Uterus (tissue), 3 donors: ENCODE measurements at regions not wholly inside any gene's neighbourhood (a gene's known extent, or its start where the extent isn't known, plus 50 kb on each side); places are given as distances from the start of the nearest gene placed in this dataset.
A peak's percentile ranks its signal among the peaks of the same experiment; 100 is the strongest.

ENCODE experiments used
- DNase-seq, 2 donors: peaks; one replicate each; pipeline ENCODE4 v3.0.0-alpha.2; 2019 to 2020
- H3K27ac ChIP-seq, 2 donors: fragments of 200-600 bp; sonication (generic); 1 replicate in 1 of 2; 2 replicates in 1 of 2; pipeline ENCODE4 v1.5.1; 2016 to 2018
- H3K27me3 ChIP-seq, 2 donors: fragments of 200-600 bp; sonication (generic); one replicate each; pipeline ENCODE4 v1.5.1; 2018 to 2019; ENCODE audit warnings: control low read depth in 1 of 2
- H3K36me3 ChIP-seq, 2 donors: fragments of 200-600 bp; sonication (generic); one replicate each; pipeline ENCODE4 v1.5.1; 2019; ENCODE audit warnings: control low read depth in 1 of 2
- H3K4me1 ChIP-seq, 2 donors: fragments of 200-600 bp; sonication (generic); one replicate each; pipeline ENCODE4 v1.5.1; 2018 to 2019; ENCODE audit warnings: control low read depth in 1 of 2
- H3K4me3 ChIP-seq, 2 donors: fragments of 200-600 bp; sonication (generic); 1 replicate in 1 of 2; 2 replicates in 1 of 2; pipeline ENCODE4 v1.5.1; 2018 to 2019; ENCODE audit warnings: mild to moderate bottlenecking in 1 of 2
- H3K9me3 ChIP-seq, 2 donors: fragments of 200-600 bp; sonication (generic); one replicate each; pipeline ENCODE4 v1.5.1; 2019; ENCODE audit warnings: control low read depth in 1 of 2
- POLR2A ChIP-seq, 2 donors: fragments of 450-650 bp; IDR thresholded peaks; one replicate each; pipeline ENCODE4 v1.6.1; 2016; ENCODE audit warnings: antibody characterized with exemption in 2 of 2, mild to moderate bottlenecking in 1 of 2, moderate library complexity in 1 of 2
- intact Hi-C: fragments of 100-400 bp; cut with DNase I; formaldehyde crosslinking; loops from one replicate; pipeline ENCODE4 v1.15.1; 2023; ENCODE audit warnings: low total_unique reads
- TF ChIP-seq, protein P1 (sequence below), 4 experiments: fragments of 200-600 bp in 2 of 4; fragments of 450-650 bp in 2 of 4; sonication (generic) in 2 of 4; IDR thresholded peaks; one replicate each; pipeline ENCODE4 v1.5.1; 2016 to 2019; ENCODE audit warnings: antibody characterized with exemption in 4 of 4, mild to moderate bottlenecking in 2 of 4, moderate library complexity in 1 of 4
- donor health status: DM: yes; HTN: yes; CAD: no.

DNA sequence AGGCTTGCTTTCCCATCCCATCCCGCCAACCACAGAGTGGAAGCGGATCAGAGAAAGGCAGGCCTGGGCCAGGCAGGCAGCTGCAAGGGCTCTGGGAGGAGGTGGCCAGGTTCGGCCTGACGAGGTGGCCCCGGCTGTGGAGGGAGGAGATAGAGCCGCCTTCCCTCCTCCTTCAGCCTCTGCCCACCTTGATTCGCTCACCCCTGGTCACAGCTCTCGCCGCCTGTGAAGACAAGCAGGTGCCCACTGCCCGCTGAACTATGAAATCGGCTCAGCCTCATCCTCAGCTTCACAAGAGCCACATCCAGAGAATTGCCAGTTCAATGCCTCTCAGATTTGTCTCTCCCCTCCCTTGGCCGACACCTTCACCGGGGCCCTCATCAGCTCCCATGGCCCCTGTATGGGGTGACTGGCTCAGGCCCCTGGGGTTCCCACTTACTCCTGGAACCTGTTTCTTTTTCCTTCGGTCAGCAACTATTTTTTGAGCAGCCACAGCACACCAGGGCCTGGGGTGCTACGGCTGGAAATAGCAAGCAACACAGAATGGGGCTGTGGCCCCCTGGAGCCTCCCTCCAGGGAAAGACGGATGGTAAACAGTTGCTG lies 80.0 kb upstream of the CHST15 start:
- no peaks in the 10 kb centered on the region for H3K4me1 ChIP-seq
- no peak overlapping the region for H3K4me3 ChIP-seq
- no peak overlapping the region for H3K27ac ChIP-seq
- no peak for DNase-seq
- no peaks in the 10 kb centered on the region for H3K36me3 ChIP-seq
- TF ChIP-seq, protein P1, sequence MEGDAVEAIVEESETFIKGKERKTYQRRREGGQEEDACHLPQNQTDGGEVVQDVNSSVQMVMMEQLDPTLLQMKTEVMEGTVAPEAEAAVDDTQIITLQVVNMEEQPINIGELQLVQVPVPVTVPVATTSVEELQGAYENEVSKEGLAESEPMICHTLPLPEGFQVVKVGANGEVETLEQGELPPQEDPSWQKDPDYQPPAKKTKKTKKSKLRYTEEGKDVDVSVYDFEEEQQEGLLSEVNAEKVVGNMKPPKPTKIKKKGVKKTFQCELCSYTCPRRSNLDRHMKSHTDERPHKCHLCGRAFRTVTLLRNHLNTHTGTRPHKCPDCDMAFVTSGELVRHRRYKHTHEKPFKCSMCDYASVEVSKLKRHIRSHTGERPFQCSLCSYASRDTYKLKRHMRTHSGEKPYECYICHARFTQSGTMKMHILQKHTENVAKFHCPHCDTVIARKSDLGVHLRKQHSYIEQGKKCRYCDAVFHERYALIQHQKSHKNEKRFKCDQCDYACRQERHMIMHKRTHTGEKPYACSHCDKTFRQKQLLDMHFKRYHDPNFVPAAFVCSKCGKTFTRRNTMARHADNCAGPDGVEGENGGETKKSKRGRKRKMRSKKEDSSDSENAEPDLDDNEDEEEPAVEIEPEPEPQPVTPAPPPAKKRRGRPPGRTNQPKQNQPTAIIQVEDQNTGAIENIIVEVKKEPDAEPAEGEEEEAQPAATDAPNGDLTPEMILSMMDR (IDR thresholded peaks at IDR 0.05): no peak
- no peak for TF ChIP-seq POLR2A (IDR thresholded peaks at IDR 0.05)
- intact Hi-C loops: no loop called here
- H3K9me3 ChIP-seq: no peaks in the 10 kb centered on the region
- H3K27me3 ChIP-seq: no peaks in the 10 kb centered on the region

- no peak overlapping the region for H3K4me3 ChIP-seq
- intact Hi-C loops: no loop called here
- H3K27me3 ChIP-seq: no peaks in the 10 kb centered on the region
- no peak overlapping the region for H3K27ac ChIP-seq
- no peaks in the 10 kb centered on the region for H3K36me3 ChIP-seq
- DNase-seq: no peak
- H3K9me3 ChIP-seq: no peaks in the 10 kb centered on the region
- no peak for TF ChIP-seq POLR2A (IDR thresholded peaks at IDR 0.05)
- TF ChIP-seq, protein P1 (IDR thresholded peaks at IDR 0.05): no peak
- H3K4me1 ChIP-seq: no peaks in the 10 kb centered on the region
Observed at GRCh38 chr10:124172181-124172916, 79.0 kb upstream of the CHST15 start.

GRCh38 chr10:124171561-124171960 lies 78.2 kb upstream of the CHST15 start:
- Histone ChIP-seq H3K9me3 (no peaks in the 10 kb centered on the region), H3K4me1 (no peaks in the 10 kb centered on the region), H3K36me3 (no peaks in the 10 kb centered on the region), H3K27ac (no peak overlapping the region), H3K27me3 (no peaks in the 10 kb centered on the region), H3K4me3 (no peak overlapping the region)
- TF ChIP-seq, protein P1 (IDR thresholded peaks at IDR 0.05): no peak
- no peak for TF ChIP-seq POLR2A (IDR thresholded peaks at IDR 0.05)
- intact Hi-C loops: no loop called here
- DNase-seq: no peak

DNA sequence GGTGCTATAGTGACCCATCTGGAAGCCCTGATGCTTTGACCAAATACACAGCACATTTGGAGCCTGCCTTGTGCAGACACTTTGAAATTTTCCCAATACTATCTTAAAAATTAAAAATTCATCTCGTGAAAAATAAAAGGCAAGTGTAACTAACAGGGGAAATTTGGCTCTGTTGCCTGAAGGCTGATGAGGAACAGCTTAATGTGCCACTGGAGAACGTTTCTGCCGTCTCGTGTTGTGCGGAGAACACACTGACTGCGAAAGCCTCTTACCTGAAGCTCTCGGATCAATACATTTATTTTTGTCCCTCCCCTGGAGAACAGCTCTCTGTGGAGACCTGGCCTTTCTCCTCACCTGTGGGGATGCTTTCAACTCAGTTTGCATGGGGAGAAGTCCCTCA lies 77.2 kb upstream of the CHST15 start:
- Histone ChIP-seq H3K27me3 (no peaks in the 10 kb centered on the region), H3K4me3 (no peak overlapping the region), H3K9me3 (no peaks in the 10 kb centered on the region), H3K36me3 (no peaks in the 10 kb centered on the region), H3K27ac (no peak overlapping the region), H3K4me1 (no peaks in the 10 kb centered on the region)
- DNase-seq: no peak
- intact Hi-C loops: no loop called here
- TF ChIP-seq POLR2A (IDR thresholded peaks at IDR 0.05): no peak
- TF ChIP-seq, protein P1 (IDR thresholded peaks at IDR 0.05): no peak

- peak in 1 of 2 donors; percentile 7 for DNase-seq
- no peaks in the 10 kb centered on the region for H3K4me1 ChIP-seq
Observed at GRCh38 chr10:124168991-124169802, 75.8 kb upstream of the CHST15 start.

More at GRCh38 chr10:124168991-124169802, 75.8 kb upstream of the CHST15 start:
- TF ChIP-seq, protein P1 (IDR thresholded peaks at IDR 0.05): no peak
- no peak for TF ChIP-seq POLR2A (IDR thresholded peaks at IDR 0.05)
- Histone ChIP-seq H3K36me3 (no peaks in the 10 kb centered on the region), H3K27me3 (no peaks in the 10 kb centered on the region), H3K9me3 (no peaks in the 10 kb centered on the region), H3K4me3 (no peak overlapping the region), H3K27ac (no peak overlapping the region)
- intact Hi-C loops: no loop called here
